HG03045 (cell line): ENCODE measurements at regions not wholly inside any gene's neighbourhood (a gene's known extent, or its start where the extent isn't known, plus 50 kb on each side); places are given as distances from the start of the nearest gene placed in this dataset.

Experiments used
- ATAC-seq: cut with Tn5 transposase; IDR thresholded peaks from one replicate; pipeline ENCODE4 v1.9.1; 2021; ENCODE audit warnings: mild to moderate bottlenecking, moderate library complexity; ENCODE audit not compliant: unreplicated experiment

GRCh38 chr5:20590356-20590755 is 602.4 kb upstream of the CDH18 start:
- ATAC-seq = no peak

DNA sequence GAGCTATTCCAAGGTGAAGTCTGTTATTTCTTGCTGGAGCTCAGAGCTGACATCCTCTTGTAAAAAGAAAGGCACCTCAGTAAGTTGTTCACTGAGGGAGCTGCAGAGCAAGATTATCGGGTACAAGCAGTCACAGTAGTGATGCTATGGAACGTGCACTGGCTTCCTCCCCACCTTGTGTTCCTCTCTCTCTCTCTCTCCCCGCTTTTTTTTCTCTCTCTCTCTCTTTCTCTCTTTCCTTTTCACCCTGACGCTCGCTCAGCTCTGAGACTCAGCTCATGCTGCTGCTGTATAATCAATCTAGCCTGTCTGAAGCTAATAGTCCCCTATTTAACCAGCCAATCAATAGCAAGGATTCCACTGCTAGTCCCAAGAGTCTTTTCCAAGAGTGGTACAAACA is 587.6 kb upstream of the CDH18 start:
- no peak for ATAC-seq

GRCh38 chr5:20574576-20574975 is 586.6 kb upstream of the CDH18 start:
- ATAC-seq = no peak

- no peak for ATAC-seq
Observed at GRCh38 chr5:20572614-20573013, 584.6 kb upstream of the CDH18 start.

GRCh38 chr5:20570486-20570885 is 582.5 kb upstream of the CDH18 start:
- no peak for ATAC-seq

GRCh38 chr5:20562544-20562943 is 574.5 kb upstream of the CDH18 start:
- no peak for ATAC-seq

DNA sequence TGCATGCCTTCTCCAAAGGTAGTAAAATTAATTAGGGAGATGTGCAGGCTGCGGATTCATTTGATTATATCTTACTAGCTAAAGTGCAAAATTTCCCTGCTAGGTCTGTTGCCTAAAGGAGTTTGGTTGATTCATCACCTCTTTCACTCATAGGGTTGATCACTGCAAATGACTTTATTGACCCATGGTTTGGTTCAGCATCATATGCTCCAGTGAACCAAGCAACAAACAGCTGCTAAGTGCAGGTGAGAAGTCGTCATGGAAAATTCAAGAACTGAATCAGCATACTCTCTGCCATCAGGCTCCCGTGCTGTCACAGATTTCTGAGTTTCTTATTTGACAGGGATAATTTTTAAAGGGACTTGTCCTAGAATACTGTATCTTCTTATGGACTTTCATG is 571.8 kb upstream of the CDH18 start:
- ATAC-seq = no peak

DNA sequence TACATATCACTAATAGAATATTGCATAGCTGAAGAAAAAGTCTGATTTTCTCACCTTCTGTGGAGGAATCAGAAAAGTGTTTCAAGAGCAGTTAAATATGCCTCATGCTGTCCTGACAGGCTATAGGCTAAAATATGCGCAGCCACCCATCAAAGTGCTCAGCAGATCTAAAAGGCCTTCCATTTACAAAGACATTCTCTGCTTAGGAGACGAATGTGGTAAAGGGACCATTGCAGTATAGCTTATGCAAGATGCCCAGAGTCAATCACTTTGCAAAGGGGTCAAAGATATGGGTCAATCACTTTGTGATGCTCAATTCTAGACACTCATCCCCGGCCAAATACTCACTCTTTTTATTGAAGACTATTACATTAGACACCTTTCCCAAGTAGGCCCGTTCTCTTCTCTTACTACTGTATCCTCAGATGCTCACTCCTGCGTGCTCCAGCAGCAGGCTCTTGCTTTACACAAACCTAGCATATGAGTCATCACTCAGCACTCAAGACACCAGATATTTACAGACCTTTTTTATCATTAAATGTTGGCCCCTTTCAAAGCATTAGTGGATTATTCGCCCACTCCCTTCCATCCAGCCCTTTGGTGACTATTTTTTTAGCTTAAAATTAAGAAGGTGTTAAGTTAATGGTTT is 568.2 kb upstream of the CDH18 start:
- ATAC-seq = no peak

DNA sequence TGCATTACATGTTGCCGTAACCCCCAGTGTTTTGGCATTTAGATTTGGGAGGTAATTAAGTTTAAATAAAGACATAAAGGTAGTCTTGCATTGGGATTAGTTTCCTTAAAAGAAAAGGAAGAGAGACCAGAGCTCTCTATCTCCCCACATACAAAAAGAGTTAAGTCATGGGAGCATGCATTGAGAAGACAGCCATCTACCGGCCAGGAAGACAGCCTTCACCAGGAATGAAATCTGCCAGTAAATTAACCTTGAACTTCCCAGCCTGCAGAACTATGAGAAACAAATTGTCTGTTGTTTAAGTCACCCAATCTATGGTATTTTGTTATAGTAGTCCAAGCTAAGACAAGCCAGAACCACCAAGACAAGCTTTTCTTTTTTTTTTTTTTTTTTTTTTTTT is 567.0 kb upstream of the CDH18 start:
- no peak for ATAC-seq

DNA sequence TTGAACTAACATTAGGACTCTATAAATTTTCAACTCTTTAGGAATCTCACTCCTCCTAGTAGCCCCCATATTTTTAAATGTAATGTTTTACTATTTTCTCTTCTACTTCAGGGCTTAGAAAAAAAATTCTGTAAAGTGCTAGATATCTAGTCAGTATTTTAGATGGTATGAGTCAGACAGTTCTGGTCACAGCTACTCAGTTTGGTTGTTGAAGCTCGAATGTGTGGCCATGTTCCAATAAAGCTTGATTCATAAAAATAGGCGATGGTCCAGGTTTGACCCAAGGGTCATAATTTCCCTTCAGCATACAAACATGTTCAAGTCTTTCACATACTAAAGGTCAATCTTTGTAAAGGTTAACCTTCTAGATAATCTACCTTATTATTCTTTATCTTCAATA is 566.0 kb upstream of the CDH18 start:
- ATAC-seq = no peak

- ATAC-seq = no peak
Observed at GRCh38 chr5:20537911-20538703, 550.1 kb upstream of the CDH18 start.

DNA sequence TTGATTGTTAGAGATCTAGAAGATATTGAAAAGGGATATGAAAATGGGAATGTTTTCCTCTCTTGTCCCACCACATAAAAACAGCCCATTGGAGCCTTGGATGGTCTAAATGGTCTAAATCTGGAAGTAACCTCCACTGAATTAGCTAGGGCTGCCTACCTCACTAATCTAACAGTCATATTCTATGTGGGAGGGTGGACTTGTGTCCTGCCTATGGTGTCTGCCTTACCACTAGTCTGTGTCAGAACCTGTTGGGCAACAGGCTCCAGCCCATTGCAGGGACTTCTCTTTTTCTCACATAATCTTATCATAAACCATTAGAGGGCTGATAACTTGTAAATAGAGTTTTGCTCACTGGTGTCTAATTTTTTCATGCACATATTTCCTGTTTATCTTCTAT is 548.8 kb upstream of the CDH18 start:
- ATAC-seq = no peak

DNA sequence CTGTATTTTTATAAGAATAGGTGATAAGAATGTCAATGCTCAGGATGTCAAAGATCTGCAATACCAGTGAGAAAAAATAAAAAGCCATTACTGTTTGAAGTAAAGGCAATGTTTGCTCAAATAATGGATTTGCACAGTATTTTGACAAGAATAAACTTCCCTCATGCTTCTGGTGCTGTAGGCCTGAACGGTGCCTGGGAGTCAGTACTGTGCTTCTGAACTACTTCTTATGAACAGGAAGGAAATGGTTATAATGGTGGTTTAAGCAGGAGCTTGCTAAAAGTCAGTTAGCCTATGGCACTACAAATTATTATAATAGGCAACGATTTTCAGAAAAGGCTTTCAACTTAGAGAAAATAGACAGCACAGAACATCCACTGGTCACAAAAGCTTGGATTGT is 548.3 kb upstream of the CDH18 start:
- ATAC-seq = no peak

- ATAC-seq = no peak
Observed at GRCh38 chr5:20528471-20528870, 540.5 kb upstream of the CDH18 start.

DNA sequence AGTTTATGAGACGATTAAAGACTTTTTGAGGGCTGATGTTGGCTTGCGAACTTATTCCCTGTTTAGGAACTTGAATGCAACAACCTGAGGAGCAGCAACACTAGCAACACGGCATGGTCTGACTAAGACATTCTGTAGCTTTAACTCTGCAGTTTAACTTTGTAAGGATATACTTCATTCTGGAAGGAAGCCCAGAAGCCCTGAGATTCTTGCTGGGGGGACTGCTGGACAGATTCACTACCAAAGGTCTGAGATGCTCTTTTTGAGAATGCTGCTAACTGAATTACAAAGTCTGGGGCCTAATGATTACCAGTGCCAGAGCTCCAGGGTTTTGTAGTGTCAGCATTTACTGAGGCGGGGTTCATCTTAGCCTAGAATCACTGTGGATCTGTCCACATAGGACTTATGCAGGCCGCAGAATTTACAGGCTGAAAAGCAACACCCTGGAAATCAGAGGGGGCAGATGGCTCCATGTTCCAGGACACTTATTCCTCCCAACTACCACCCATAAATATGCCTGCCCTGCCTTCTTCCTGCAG is 537.1 kb upstream of the CDH18 start:
- no peak for ATAC-seq

DNA sequence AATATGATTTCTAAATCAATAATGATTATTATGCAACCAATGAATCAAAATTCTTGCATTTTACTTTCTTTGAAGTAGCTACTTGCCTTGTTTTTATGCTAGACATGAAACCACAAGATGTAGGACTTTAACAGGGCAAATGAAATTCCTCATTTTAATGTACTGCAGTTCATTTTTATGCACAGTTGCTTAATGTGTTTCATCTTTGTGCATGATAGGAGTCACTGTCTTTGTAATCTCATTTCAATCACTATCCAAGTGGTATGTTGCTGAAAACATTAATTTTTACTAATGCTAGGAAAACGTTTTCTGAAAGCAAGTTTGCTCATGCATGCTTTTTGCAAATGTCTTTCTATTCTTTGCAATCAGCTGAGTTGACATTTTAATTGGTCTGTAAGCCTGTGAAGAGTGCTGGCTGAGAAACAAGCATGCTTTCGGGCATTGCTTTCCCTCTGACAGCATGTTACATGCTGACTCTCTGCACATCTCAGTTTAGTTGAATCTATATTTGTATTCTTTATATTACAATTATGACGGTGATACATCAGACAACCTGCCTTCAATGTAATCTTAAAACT is 535.0 kb upstream of the CDH18 start:
- no peak for ATAC-seq

DNA sequence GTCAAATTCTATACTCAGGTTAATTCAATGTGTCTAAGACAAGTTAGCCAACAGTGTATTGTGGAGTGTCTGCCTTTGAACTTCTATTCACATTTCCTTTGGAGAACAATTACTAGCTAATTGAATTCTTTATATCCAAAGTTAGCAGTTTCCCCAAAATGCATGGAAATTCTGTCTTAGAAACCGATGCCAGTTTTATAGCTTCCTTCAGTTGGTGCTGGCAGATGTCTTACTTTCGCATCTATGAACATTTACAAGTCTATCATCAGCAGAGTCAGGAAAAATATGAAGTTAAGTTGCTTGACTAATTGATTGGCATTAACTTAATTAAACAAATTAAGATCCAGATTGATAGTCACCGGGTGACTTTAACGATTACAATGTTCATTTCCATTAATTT is 527.6 kb upstream of the CDH18 start:
- no peak for ATAC-seq

GRCh38 chr5:20514145-20514544 is 526.1 kb upstream of the CDH18 start:
- ATAC-seq = no peak

DNA sequence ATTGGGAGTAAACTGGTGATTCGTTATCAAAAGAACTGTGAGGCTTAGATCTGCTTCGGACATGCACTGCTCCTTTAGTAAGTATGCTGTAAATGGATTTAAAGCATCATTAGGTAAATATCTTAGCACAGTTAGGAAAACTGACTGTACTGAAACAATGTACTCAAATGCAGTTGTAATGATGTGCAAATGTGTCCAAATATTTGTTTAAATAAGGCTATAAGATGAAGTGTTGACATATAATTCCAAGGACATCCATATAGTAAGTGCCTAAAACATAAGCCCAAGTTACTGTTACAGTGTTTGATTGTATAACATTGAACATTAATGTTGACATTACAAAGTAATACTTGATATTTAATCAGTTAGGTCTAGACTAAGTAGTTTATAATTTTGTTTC is 512.5 kb upstream of the CDH18 start:
- ATAC-seq = no peak

DNA sequence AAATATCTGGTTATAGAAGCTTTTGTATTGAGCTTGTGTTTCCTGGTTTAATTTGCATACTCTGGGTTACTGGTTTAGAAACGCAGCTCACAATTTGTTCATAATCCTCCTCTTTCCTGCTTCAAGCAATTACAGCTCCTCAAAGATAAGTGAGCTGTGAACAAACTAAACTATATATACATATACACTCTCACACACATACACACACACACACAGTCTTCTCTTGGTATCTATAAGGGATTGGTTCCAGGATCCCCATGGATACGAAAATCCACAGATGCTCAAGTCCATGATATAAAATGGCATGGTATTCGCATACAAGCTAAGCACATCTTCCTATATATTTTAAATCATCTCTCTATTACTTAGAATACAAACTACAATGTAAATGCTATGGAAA is 510.9 kb upstream of the CDH18 start:
- ATAC-seq = no peak

GRCh38 chr5:20498102-20498501 is 510.1 kb upstream of the CDH18 start:
- no peak for ATAC-seq

GRCh38 chr5:20497356-20497755 is 509.4 kb upstream of the CDH18 start:
- ATAC-seq = no peak
